ENCODE measurements at regions not wholly inside any gene's neighbourhood (a gene's known extent, or its start where the extent isn't known, plus 50 kb on each side); places are given as distances from the start of the nearest gene placed in this dataset.
"Not testable (repeated sequence)": the region's sequence is repeated elsewhere in the genome, so short reads cannot be mapped to it uniquely, and the experiment has no call there.

GRCh38 chr9:79395228-79395627 lies 176.5 kb upstream of the TLE4 start:
- DNase-seq (ENCODE audit: low read depth) = no peak

GRCh38 chr9:79395755-79396154 lies 176.0 kb upstream of the TLE4 start:
- no peak for DNase-seq (ENCODE audit: low read depth)

GRCh38 chr9:79396168-79396567 lies 175.6 kb upstream of the TLE4 start:
- DNase-seq (ENCODE audit: low read depth) = no peak

- no peak for DNase-seq (ENCODE audit: low read depth)
These were observed 168.3 kb upstream of the TLE4 start for GRCh38 chr9:79403495-79403894.

- no peak for DNase-seq (ENCODE audit: low read depth)
These were observed 163.6 kb upstream of the TLE4 start for GRCh38 chr9:79408200-79408599.

- no peak for DNase-seq (ENCODE audit: low read depth)
These were observed 163.1 kb upstream of the TLE4 start for GRCh38 chr9:79408617-79409016.

GRCh38 chr9:79409182-79409823 lies 162.5 kb upstream of the TLE4 start:
- no peak for DNase-seq (ENCODE audit: low read depth)

GRCh38 chr9:79425840-79426239 lies 145.9 kb upstream of the TLE4 start:
- no peak for DNase-seq (ENCODE audit: low read depth)

GRCh38 chr9:79428422-79428821 lies 143.3 kb upstream of the TLE4 start:
- DNase-seq (ENCODE audit: low read depth) = no peak

- no peak for DNase-seq (ENCODE audit: low read depth)
These were observed 141.1 kb upstream of the TLE4 start for GRCh38 chr9:79430619-79431018.

GRCh38 chr9:79431019-79431679 lies 140.6 kb upstream of the TLE4 start:
- no peak for DNase-seq (ENCODE audit: low read depth)

- DNase-seq (ENCODE audit: low read depth) = no peak
These were observed 139.3 kb upstream of the TLE4 start for GRCh38 chr9:79432485-79432884.

- no peak for DNase-seq (ENCODE audit: low read depth)
These were observed 138.1 kb upstream of the TLE4 start for GRCh38 chr9:79433703-79434102.

GRCh38 chr9:79439221-79439620 lies 132.5 kb upstream of the TLE4 start:
- not testable (repeated sequence) for DNase-seq (ENCODE audit: low read depth)

GRCh38 chr9:79446523-79447307 lies 125.0 kb upstream of the TLE4 start:
- no peak for DNase-seq (ENCODE audit: low read depth)

- no peak for DNase-seq (ENCODE audit: low read depth)
These were observed 124.5 kb upstream of the TLE4 start for GRCh38 chr9:79447308-79447605.

GRCh38 chr9:79447762-79448161 lies 124.0 kb upstream of the TLE4 start:
- DNase-seq (ENCODE audit: low read depth) = no peak

GRCh38 chr9:79452265-79452664 lies 119.5 kb upstream of the TLE4 start:
- no peak for DNase-seq (ENCODE audit: low read depth)

- no peak for DNase-seq (ENCODE audit: low read depth)
These were observed 110.1 kb upstream of the TLE4 start for GRCh38 chr9:79461712-79462111.

- no peak for DNase-seq (ENCODE audit: low read depth)
These were observed 106.6 kb upstream of the TLE4 start for GRCh38 chr9:79465156-79465555.

- no peak for DNase-seq (ENCODE audit: low read depth)
These were observed 102.6 kb upstream of the TLE4 start for GRCh38 chr9:79469164-79469563.

GRCh38 chr9:79470954-79471353 lies 100.8 kb upstream of the TLE4 start:
- DNase-seq (ENCODE audit: low read depth) = no peak

Data from stimulated activated CD8-positive, alpha-beta memory T cell treated with anti-CD3 and anti-CD28 coated beads, Interleukin-15, amount 100 ng/mL, for 24 hours (primary cell).